ENCODE measurements at regions not wholly inside any gene's neighbourhood (a gene's known extent, or its start where the extent isn't known, plus 50 kb on each side); places are given as distances from the start of the nearest gene placed in this dataset.

GRCh38 chr10:58010073-58010702, 257.5 kb downstream of the IPMK start:
- no peak for DNase-seq

DNA sequence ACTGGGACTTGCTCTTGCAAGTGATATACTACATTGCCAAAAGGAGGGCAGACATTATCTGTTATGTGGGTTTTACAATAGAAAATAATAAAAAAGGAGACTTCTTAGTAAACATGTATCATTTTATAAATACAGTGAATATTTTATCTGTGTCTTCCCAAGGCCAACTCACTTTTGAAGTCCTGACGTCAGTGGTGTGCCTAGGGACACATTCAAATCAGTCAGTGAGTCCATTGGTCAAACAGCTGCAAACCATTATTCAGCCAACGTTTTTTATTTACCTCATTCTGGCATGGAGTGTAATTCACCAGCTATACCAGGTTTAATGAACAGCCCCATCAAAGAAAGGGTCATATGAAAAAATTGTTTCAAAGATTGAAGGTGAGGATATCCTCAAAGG, 263.7 kb downstream of the IPMK start:
- no peak for DNase-seq

DNA sequence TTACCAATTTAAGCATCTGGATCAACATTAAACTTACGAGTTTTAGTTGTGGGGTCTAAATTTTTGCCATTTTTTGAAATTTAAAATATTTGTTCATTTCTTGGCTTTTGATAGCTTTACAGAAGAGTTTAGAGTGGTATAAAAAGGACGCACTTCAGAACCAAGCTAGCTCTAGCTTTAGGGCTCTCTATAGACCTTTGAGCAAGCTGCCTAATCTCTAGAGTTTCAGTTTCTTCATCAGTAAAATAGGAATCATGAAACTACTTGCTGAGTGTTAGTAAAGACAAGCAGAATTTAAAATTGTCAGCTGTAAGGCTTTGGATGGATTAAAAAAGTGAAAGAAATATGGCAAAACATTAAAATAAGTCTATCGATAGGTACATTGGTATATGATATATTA, 266.5 kb downstream of the IPMK start:
- DNase-seq = no peak

DNA sequence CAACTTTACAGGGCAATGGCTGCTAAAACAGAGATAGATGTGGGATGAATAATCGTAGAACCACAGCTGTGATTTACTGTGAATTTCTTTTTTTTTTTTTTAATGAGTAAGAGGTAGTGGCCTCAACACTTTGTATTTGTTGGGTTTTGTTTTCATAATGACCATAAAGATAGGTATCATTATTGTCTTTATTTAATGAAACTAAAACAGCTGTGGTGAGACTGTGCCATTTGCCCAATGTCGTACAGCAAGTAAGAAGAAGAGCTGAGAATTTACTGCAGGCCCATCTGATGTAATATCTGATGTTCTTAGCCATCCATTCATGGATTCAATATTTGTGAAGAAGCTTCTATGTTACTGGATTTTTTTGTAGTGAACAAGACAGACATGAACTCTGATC, 271.2 kb downstream of the IPMK start:
- no peak for DNase-seq

GRCh38 chr10:57993302-57993701, 274.4 kb downstream of the IPMK start:
- no peak for DNase-seq

DNA sequence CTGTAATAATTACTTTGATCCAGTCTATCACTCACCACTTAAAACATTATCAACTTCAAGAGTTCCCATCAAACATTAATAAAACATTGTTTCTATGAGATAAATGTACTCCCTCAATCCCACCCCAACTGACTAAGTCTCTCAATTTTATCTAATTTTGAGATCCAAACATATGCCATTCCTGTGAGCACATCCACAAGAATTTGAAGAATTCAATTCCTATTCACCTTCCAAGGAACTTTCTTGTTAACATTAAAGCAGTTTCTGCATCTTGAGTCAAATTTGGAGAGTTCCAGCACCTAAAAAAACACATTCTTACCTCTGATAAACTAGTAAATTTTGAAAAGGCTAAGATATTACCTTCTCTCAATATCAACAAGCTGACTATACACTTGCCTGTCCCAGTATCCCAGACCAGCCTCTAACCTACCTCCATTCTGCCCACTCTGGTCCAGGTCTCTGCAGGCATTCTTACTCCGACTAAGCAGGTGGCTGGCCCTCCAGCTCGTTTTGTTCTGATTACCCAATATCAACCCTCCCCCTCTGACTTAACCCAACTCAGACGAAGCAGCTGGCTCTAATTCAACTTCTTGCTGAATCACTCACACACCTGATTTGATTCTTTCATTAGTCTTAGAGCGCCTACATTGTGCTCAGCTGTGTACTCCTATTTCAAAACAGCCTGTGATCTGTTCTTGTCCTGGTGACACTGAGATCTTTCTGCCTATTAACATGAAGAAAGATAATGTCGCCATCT, 275.2 kb downstream of the IPMK start:
- no peak for DNase-seq

DNA sequence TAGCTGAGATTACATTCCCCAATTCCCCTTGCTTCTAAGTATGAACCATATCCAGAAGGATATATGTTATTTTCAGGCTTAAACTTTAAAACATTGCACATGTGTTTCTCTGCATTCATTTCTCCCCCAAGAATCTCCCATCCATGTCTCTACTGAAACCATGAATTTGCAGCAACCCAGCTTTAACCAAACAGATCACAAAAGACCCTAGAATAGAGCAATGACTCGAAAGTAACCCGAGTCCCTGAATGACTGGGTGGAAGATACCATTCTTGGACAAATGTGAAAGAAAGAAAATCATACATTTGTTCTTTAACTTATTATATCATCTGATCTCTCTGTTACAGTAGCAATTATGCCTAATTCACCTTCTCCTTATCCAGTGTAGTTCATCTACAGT, 278.7 kb downstream of the IPMK start:
- DNase-seq = no peak

DNA sequence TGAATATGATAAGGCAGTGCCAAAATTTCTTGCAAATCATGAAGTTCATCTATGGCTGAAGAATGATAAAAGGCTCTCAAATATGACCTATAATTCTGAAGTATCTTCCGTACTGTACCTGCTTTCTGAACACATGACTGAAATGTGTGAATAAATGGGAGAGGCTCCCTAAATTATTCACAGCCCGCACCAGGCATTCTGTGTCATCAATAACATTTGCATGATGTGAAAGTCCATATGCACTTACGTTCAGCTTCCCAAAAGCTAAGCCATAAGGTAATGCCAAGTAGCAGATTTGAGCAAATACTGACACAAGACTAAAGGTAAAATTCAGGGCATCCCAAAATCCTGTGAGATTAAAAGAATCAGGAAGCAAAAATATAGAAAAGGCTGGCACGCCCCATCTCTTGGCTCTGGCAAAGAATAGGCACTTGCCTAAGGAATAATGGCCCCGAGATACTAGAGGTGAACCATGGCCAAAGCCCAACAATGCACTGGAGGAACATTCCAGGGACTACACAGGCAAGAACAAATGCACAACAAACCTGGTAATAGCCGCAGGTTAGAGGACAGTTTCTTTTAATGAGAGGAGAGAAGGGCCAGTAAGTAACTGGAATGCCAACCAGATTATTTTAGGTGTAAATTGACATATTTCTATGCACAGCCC, 280.5 kb downstream of the IPMK start:
- DNase-seq = no peak

DNA sequence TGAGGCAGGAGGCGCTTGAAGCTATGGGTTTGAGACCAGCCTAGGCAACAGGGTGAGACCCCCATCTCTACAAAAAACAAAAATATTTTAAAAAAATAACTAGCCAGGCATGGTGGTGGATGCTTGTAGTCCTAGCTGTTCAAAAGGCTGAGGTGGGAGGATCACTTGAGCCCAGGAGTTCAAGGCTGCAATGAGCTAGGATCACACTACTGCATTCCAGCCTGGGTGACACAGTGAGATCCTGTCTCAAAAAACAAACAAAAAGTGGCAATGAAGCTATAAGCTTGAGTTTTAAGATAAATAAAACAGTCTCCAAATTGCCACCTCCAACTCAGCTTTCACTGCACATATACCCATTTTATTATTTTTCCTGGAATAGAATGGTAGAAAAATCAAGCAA, 281.3 kb downstream of the IPMK start:
- no peak for DNase-seq

DNA sequence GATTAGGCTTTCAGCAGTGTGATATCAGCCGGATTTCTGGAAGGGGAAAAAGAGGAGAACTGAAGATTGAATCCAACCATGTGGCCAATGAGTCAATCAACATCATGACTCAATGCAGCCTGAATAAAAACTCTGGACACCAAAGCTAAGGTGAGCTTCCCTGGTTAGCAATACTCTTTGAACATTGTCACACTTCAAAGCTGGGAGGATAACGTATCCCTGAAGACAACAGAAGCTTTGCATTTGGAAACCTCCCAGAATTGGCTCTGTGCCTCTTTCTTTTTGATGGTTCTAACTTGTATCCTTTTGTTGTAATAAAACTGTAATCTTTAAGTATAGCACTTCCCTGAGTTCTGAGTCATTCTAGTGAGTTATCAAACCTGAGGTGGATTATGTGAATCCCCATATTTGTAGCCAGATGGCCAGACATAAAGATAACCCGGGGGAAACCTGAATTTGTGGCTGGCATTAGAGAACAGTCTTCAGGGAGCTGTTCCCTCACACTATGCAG, 284.4 kb downstream of the IPMK start:
- no peak for DNase-seq

DNA sequence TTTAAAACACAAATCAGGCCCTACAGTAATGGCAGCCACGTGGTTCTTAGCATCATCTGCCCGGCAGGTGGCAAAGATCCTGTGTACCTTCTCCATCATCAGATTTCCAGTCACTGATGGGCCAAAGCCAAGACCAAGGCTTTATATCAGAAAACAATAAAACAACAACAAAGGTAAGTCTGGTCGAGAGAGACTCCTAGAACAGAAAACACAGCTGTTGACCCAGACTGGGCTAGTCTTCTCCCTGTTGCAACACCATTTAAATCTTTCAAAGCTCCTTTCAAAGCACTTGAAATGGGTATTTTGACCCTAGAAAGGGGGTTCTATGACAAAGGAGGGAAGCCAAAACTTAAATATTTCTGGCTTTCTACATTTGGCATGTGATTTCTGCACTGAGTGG, 285.6 kb downstream of the IPMK start:
- no peak for DNase-seq

- DNase-seq = no peak
These were observed 287.7 kb downstream of the IPMK start for GRCh38 chr10:57979956-57980355.

- DNase-seq = no peak
These were observed 288.2 kb downstream of the IPMK start for GRCh38 chr10:57979491-57979890.

DNA sequence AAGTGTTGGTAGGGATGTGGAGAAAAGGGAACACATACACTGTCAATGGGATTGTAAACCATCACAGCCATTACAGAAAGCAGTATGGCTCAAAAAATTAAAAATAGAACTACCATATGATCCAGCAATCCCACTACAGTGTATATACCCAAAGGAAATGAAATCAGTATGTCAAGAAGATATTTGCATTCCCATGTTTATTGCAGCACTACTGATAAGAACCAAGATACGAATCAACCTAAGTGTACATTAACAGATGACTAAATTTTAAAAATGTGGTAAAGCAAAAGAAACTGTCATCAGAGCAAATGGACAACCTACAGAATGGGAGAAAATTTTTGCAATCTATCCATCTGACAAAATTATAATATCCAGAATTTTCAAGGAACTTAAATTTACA, 290.4 kb downstream of the IPMK start:
- no peak for DNase-seq

GRCh38 chr10:57973451-57973850, 294.2 kb downstream of the IPMK start:
- DNase-seq = no peak

DNA sequence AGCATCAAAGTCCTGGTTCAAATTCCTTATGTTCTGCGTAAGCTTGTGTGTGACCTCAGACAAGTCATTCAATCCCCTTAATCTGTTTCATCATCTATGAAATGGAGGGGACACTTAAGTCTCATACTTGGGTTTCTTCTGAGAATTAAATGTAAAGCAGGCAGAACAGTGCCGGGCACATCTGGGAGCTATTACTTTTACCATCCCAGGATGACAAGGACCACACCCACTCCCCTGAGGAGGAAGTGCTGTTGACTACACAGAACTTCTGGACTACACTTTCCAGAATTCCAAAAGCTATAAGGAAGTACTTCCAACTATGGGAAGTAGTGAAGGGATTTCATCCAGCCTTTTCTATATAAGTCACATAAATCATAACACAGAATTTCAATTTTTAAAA, 294.9 kb downstream of the IPMK start:
- DNase-seq = no peak

- no peak for DNase-seq
These were observed 299.2 kb downstream of the IPMK start for GRCh38 chr10:57968328-57969016.

DNA sequence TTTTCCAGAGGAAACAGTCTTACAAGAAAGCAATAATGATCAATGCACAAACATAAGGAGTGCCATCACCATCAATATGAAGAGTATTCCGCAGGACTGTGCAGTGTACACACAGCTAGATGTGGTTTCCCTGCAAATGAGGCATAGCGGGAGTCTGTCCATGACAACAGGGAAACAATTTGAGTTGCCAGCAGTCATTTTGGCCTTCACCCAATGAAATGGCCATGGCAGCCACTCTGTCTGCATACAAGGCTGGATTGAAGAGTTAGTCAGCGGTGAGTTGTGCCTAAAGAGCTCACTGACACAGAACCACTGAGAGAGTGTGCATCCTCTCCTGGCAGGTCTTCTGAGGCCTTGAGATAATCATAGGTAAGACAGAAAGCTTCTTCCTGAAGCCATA, 303.3 kb downstream of the IPMK start:
- peak in 12 of 14 donors; percentile 6 to 68 (median 40) for DNase-seq

- DNase-seq = no peak
These were observed 304.1 kb downstream of the IPMK start for GRCh38 chr10:57963546-57963945.

GRCh38 chr10:57962839-57963238, 304.9 kb downstream of the IPMK start:
- no peak for DNase-seq

- DNase-seq = no peak
These were observed 306.2 kb downstream of the IPMK start for GRCh38 chr10:57961487-57961886.

- DNase-seq = no peak
These were observed 307.3 kb downstream of the IPMK start for GRCh38 chr10:57960406-57960805.
